ENCODE measurements at regions not wholly inside any gene's neighbourhood (a gene's known extent, or its start where the extent isn't known, plus 50 kb on each side); places are given as distances from the start of the nearest gene placed in this dataset.
"Not testable (repeated sequence)": the region's sequence is repeated elsewhere in the genome, so short reads cannot be mapped to it uniquely, and the experiment has no call there.

DNA sequence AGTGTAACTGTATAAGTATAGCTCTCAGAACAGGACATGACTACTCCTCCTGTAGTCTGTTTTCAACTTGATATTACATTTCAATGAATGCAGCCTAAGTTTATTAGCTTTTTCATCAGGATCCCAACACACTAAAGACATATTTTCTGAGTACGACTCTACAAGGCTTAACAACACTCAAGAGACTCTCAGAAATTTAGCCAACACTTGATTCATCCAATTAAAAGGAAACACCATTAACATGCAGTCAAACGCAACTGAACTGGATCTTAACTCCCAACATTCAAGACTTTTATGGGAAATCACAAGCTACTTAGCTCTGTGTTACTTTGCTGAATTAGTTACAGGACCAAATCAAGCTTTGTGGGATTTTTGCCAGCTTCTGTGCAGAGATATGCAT, 65.2 kb upstream of the SGIP1 start:
- no peaks in the 10 kb centered on the region for H3K4me1 ChIP-seq
- H3K27me3 ChIP-seq: no peaks in the 10 kb centered on the region
- no peaks in the 10 kb centered on the region for H3K9me3 ChIP-seq
- WGBS, 2 donors: 34 to 51% methylated on average over 2 of the region's 2 CpGs
- TF ChIP-seq POLR2A (IDR thresholded peaks at IDR 0.05): no peak
- TF ChIP-seq, protein P1, sequence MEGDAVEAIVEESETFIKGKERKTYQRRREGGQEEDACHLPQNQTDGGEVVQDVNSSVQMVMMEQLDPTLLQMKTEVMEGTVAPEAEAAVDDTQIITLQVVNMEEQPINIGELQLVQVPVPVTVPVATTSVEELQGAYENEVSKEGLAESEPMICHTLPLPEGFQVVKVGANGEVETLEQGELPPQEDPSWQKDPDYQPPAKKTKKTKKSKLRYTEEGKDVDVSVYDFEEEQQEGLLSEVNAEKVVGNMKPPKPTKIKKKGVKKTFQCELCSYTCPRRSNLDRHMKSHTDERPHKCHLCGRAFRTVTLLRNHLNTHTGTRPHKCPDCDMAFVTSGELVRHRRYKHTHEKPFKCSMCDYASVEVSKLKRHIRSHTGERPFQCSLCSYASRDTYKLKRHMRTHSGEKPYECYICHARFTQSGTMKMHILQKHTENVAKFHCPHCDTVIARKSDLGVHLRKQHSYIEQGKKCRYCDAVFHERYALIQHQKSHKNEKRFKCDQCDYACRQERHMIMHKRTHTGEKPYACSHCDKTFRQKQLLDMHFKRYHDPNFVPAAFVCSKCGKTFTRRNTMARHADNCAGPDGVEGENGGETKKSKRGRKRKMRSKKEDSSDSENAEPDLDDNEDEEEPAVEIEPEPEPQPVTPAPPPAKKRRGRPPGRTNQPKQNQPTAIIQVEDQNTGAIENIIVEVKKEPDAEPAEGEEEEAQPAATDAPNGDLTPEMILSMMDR (IDR thresholded peaks at IDR 0.05): no peak
- no peak overlapping the region for H3K27ac ChIP-seq
- no peak overlapping the region for H3K4me3 ChIP-seq
- H3K36me3 ChIP-seq (ENCODE audit: low read depth, missing control alignments): no peaks in the 10 kb centered on the region
- no peak for DNase-seq
- intact Hi-C loops (cut with DNase I; ENCODE audit: low total_unique reads): no loop called here

DNA sequence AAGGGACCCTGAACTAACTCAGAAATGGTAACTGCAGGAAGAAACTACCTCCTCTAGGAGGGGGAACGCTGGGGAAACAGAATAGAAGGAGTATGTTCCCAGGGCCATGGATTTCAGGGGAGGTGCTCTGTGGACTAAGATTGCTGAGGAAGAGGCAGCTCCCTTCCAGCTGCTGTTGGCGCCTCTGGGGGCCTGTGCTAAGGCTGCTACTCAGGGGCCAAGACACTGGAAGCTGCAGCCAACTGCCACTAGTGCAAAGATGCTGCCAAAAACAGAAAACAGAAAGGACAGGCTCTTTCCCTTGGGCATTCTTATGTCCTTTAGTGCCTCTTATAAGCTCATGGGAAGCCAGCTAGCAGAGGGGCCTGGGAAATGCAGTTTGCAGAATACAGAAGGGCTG, 58.0 kb upstream of the SGIP1 start:
- WGBS, 2 donors: 71 to 82% methylated on average over 2 of the region's 2 CpGs
- intact Hi-C loops (cut with DNase I; ENCODE audit: low total_unique reads): no loop called here
- Histone ChIP-seq H3K4me3 (no peak overlapping the region), H3K4me1 (no peaks in the 10 kb centered on the region), H3K27ac (no peak overlapping the region), H3K9me3 (no peaks in the 10 kb centered on the region), H3K36me3 (ENCODE audit: low read depth, missing control alignments) (no peaks in the 10 kb centered on the region), H3K27me3 (no peaks in the 10 kb centered on the region)
- TF ChIP-seq, protein P1 (IDR thresholded peaks at IDR 0.05): no peak
- TF ChIP-seq POLR2A (IDR thresholded peaks at IDR 0.05): no peak
- no peak for DNase-seq

DNA sequence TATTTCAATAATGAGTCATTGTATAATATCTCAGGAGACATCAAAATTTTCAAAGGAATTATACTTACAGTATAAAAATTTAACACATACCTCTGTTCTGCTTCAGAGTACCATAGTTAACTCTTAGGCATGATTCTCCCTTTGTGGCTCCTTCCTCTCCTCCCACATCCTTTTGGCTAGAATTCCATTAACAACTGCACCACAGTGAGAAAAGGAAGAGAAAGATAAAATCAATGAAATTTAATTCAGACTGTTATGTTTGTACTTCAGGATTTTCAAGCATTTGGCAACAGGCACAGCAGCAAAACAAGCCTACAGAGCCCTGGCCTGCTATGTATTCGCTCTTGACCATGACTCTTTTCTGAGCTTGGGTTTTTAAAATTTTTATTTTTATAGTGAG, 57.2 kb upstream of the SGIP1 start:
- Histone ChIP-seq H3K27ac (no peak overlapping the region), H3K9me3 (no peaks in the 10 kb centered on the region), H3K4me1 (no peaks in the 10 kb centered on the region), H3K4me3 (no peak overlapping the region), H3K36me3 (ENCODE audit: low read depth, missing control alignments) (no peaks in the 10 kb centered on the region), H3K27me3 (no peaks in the 10 kb centered on the region)
- TF ChIP-seq, protein P1 (IDR thresholded peaks at IDR 0.05): no peak
- TF ChIP-seq POLR2A (IDR thresholded peaks at IDR 0.05): no peak
- no peak for DNase-seq
- WGBS, 2 donors: 71 to 84% methylated on average over 1 of the region's 1 CpG
- intact Hi-C loops (cut with DNase I; ENCODE audit: low total_unique reads): no loop called here

DNA sequence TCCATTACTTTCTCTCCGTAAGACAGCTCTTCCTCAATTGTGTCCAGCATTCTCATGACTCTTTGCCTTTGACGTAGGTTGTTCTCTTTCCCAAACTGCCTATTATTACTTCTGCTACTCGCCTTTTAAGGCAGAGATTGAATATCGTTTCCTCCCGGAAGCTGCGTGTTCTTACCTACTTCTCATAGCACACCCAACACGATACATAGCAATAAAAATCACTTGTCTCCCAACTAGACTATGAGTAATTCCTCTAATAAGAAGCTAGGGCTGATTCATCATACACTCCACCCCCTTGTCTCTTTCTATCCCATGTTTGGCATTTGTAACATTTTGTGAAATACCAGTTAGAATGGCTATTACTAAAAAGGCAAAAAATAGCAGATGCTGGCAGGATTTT, 55.8 kb upstream of the SGIP1 start:
- TF ChIP-seq, protein P1 (IDR thresholded peaks at IDR 0.05): no peak
- no peak for TF ChIP-seq POLR2A (IDR thresholded peaks at IDR 0.05)
- H3K4me3 ChIP-seq: no peak overlapping the region
- no peak for DNase-seq
- no peaks in the 10 kb centered on the region for H3K27me3 ChIP-seq
- no peaks in the 10 kb centered on the region for H3K9me3 ChIP-seq
- no peaks in the 10 kb centered on the region for H3K4me1 ChIP-seq
- intact Hi-C loops (cut with DNase I; ENCODE audit: low total_unique reads): no loop called here
- H3K36me3 ChIP-seq (ENCODE audit: low read depth, missing control alignments): no peaks in the 10 kb centered on the region
- WGBS, 2 donors: 78 to 97% methylated on average over 7 of the region's 7 CpGs
- H3K27ac ChIP-seq: no peak overlapping the region

DNA sequence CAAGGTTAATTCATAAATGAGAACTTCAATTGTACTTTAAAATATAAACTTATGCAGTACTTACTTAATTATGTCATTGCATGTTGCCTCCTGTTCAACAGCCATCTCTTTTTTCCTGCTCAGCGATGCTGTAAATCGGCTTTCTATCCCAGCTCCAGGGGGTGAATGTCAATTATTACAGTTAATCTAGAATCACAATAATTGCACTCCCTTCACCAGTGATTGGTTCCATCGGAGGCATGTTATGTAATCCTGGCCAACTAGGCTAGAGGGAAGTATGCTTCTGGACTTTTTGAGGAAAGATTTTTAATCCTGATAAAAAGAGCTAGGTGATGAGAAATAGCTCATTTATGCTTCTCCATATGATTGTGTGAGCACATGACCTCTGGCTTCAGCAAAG, 53.8 kb upstream of the SGIP1 start:
- Histone ChIP-seq H3K27me3 (no peaks in the 10 kb centered on the region), H3K4me3 (no peak overlapping the region), H3K9me3 (no peaks in the 10 kb centered on the region), H3K27ac (no peak overlapping the region), H3K4me1 (no peaks in the 10 kb centered on the region), H3K36me3 (ENCODE audit: low read depth, missing control alignments) (no peaks in the 10 kb centered on the region)
- WGBS, 2 donors: 82 to 90% methylated on average over 3 of the region's 3 CpGs
- DNase-seq: no peak
- intact Hi-C loops (cut with DNase I; ENCODE audit: low total_unique reads): no loop called here
- TF ChIP-seq POLR2A (IDR thresholded peaks at IDR 0.05): no peak
- TF ChIP-seq, protein P1 (IDR thresholded peaks at IDR 0.05): no peak

DNA sequence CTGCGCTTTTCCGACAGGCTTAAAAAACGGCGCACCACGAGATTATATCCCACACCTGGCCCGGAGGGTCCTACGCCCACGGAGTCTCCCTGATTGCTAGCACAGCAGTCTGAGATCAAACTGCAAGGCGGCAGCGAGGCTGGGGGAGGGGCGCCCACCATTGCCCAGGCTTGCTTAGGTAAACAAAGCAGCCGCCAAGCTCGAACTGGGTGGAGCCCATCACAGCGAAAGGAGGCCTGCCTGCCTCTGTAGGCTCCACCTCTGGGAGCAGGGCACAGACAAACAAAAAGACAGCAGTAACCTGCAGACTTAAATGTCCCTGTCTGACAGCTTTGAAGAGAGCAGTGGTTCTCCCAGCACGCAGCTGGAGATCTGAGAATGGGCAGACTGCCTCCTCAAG, 52.7 kb upstream of the SGIP1 start:
- H3K9me3 ChIP-seq: not testable (repeated sequence)

More for the DNA sequence above, 52.7 kb upstream of the SGIP1 start:
- H3K4me3 ChIP-seq; H3K36me3 ChIP-seq (ENCODE audit: low read depth, missing control alignments); H3K27me3 ChIP-seq; H3K27ac ChIP-seq; DNase-seq; intact Hi-C loops (cut with DNase I; ENCODE audit: low total_unique reads); H3K4me1 ChIP-seq: not testable (repeated sequence)
- WGBS, 2 donors: 60 to 73% methylated on average over 1 to 10 of the region's 15 CpGs
